Ascending aorta (tissue), 2 donors: ENCODE measurements at regions not wholly inside any gene's neighbourhood (a gene's known extent, or its start where the extent isn't known, plus 50 kb on each side); places are given as distances from the start of the nearest gene placed in this dataset.

ENCODE experiments used
- DNase-seq, 2 donors: peaks; one replicate each; pipeline ENCODE4 v3.0.0-alpha.2; 2019; ENCODE audit warnings: low spot score in 2 of 2
- H3K27ac ChIP-seq, 2 donors: fragments of 200-600 bp; sonication (generic); one replicate each; pipeline ENCODE4 v1.5.1; 2016 to 2017; ENCODE audit warnings: mild to moderate bottlenecking in 1 of 2
- H3K27me3 ChIP-seq: fragments of 200-600 bp; sonication (generic); one replicate; pipeline ENCODE4 v1.5.1; 2017
- H3K36me3 ChIP-seq, 2 donors: fragments of 200-600 bp; sonication (generic); one replicate each; pipeline ENCODE4 v1.5.1; 2016
- H3K4me1 ChIP-seq, 2 donors: fragments of 200-600 bp; sonication (generic); one replicate each; pipeline ENCODE4 v1.5.1; 2016 to 2017; ENCODE audit warnings: mild to moderate bottlenecking in 1 of 2
- H3K4me3 ChIP-seq, 2 donors: fragments of 200-600 bp; sonication (generic); one replicate each; pipeline ENCODE4 v1.5.1; 2016 to 2017; ENCODE audit warnings: mild to moderate bottlenecking in 1 of 2
- H3K9me3 ChIP-seq, 2 donors: fragments of 200-600 bp; sonication (generic); one replicate each; pipeline ENCODE4 v1.5.1; 2016
- intact Hi-C: fragments of 100-400 bp; cut with DNase I; formaldehyde crosslinking; loops from one replicate; pipeline ENCODE4 v1.15.1; 2023
- TF ChIP-seq, protein P1 (sequence below), 3 experiments: fragments of 200-600 bp in 2 of 3; fragments of 450-650 bp in 1 of 3; sonication (generic) in 2 of 3; IDR thresholded peaks; one replicate each; pipeline ENCODE4 v1.5.1; 2016 to 2019; ENCODE audit warnings: antibody characterized with exemption in 3 of 3, mild to moderate bottlenecking in 1 of 3, moderate library complexity in 1 of 3

DNA sequence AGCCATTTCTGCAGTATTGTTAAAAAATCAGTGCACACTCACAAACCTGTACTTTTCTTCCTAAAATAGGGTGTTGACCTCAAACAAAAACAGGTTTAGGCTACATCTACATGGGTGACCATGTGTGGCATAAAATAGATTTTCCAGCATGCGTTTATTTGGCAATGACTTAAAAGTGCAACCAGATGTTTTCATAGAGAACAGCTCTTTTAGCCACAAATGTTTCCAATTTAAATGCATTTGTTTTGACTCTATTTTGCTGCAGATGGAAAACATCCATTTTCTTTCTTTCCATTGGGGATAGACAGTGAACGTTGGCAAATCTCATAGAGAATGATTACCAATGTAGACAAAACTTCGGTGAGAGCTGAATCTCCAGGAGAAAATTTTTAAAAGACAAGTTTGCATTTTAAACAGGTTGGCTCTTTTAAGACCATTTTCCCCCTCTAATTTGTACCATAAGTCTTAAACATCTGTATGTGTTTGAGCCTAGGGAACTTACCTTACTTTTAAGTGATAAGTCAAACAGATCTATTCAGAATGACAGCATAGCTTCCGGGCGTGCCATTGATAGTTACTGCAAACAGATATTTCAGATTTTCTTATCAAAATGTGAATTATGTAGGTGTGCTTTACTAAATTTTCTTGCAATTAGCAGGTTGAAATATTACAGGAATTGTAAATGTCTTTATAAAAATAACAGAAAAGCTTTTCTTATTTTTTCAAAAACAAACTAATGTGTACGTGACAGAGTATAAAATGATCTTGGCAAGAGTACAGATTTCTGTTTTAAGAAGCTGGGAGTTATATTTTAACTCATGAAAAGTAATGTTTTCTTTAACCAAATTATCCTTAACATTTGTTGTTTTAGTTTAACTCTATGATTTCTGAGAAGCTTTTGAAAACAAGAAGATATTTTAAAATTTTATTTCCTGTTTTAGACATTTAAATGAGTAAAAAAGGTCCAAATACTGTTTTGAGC is 144.9 kb downstream of the HGF start:
- peaks cover 0 to 8% of the 10 kb centered on the region in 2 donors for H3K4me1 ChIP-seq
- TF ChIP-seq, protein P1, sequence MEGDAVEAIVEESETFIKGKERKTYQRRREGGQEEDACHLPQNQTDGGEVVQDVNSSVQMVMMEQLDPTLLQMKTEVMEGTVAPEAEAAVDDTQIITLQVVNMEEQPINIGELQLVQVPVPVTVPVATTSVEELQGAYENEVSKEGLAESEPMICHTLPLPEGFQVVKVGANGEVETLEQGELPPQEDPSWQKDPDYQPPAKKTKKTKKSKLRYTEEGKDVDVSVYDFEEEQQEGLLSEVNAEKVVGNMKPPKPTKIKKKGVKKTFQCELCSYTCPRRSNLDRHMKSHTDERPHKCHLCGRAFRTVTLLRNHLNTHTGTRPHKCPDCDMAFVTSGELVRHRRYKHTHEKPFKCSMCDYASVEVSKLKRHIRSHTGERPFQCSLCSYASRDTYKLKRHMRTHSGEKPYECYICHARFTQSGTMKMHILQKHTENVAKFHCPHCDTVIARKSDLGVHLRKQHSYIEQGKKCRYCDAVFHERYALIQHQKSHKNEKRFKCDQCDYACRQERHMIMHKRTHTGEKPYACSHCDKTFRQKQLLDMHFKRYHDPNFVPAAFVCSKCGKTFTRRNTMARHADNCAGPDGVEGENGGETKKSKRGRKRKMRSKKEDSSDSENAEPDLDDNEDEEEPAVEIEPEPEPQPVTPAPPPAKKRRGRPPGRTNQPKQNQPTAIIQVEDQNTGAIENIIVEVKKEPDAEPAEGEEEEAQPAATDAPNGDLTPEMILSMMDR (IDR thresholded peaks at IDR 0.05): no peak
- no peaks in the 10 kb centered on the region for H3K9me3 ChIP-seq
- no peaks in the 10 kb centered on the region for H3K36me3 ChIP-seq
- no peak overlapping the region for H3K27ac ChIP-seq
- no peak for DNase-seq
- no peak overlapping the region for H3K4me3 ChIP-seq
- no peaks in the 10 kb centered on the region for H3K27me3 ChIP-seq
- intact Hi-C loops: loop anchor here (5.0 kb wide), 1 partner anchor 37 kb away; no protein-coding TSS in a partner anchor

DNA sequence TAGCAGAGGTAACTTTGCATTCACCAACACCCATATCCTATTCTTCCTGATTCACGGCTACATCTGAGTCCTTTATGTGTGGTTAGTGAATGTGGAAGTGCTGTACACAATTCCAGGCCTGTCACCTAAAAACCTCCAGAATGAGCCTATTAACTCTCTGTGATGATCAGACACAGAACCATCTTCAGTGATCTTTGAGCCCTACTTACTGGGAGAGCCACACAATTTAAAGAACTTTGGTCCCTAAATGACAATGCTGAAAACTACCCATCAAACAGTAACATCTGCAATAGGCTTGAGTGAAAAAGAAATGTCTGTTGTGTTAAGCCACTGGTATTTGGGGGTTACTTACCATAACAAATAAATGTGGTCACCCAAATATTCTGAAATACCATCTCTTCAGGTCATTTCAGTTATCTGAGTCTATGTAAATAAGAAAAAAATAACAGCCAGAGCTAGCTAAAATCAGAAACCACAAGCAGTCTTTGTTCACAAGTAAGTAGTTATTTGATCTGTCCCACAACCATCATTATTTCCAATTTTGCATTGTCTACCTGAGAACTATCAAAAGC is 145.7 kb downstream of the HGF start:
- DNase-seq: no peak
- no peaks in the 10 kb centered on the region for H3K27me3 ChIP-seq
- H3K4me3 ChIP-seq: no peak overlapping the region
- no peak overlapping the region for H3K27ac ChIP-seq
- intact Hi-C loops: loop anchor here (5.0 kb wide), 1 partner anchor 38 kb away; no protein-coding TSS in a partner anchor
- H3K4me1 ChIP-seq: peaks cover 0 to 8% of the 10 kb centered on the region in 2 donors
- no peaks in the 10 kb centered on the region for H3K36me3 ChIP-seq
- no peaks in the 10 kb centered on the region for H3K9me3 ChIP-seq
- TF ChIP-seq, protein P1 (IDR thresholded peaks at IDR 0.05): no peak

DNA sequence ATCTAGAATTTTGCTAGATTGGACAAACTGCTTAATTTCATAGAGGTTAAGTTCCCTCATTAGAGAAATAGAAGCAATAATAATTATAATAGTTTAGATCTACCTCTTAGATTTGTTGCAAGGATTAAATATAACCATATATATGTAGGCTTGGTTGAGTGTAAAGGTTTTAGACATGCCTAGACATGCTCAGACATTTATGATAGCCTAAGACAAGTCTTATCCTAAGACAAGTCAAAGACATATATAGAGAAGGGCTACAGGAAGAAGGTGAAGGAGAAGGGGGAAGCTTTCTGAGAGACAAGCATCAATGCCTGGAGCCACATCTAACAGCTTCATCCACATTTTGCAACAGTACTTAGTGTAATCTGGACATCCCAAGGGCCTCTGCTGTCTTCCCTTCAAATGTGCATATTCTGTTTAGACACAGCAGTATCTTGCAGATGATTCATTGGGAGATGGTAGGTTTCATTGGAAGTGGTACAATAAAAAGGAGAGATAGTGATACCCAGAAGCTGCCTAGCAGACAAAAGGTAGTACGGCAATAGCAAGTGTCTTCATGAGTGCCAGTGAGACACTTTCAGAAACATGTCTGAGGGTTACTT is 146.5 kb downstream of the HGF start:
- no peak overlapping the region for H3K27ac ChIP-seq
- intact Hi-C loops: loop anchor here (5.0 kb wide), 1 partner anchor 39 kb away; no protein-coding TSS in a partner anchor
- no peaks in the 10 kb centered on the region for H3K27me3 ChIP-seq

DNA sequence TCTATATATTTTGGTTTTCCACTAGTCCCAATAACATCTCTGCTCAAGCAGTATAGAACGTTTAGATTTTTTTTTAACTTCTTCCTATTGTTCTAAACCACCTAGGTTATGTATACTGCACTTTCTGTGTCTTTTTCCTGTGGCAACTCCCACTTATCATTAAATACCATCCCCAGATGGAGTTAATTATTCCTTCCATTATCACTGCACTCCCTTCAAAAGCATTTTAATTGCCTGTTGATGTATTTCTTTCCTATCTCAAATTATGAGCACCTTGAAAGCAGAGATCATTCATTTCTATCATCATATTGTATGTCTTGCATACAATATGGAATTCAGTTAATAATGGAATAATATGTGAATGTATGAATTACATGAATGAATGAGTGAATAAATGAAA is 148.0 kb downstream of the HGF start:
- intact Hi-C loops: loop anchor here (5.0 kb wide), 1 partner anchor 40 kb away; no protein-coding TSS in a partner anchor
- TF ChIP-seq, protein P1 (IDR thresholded peaks at IDR 0.05): no peak

More for the DNA sequence above, 146.5 kb downstream of the HGF start:
- TF ChIP-seq, protein P1 (IDR thresholded peaks at IDR 0.05): no peak
- H3K9me3 ChIP-seq: no peaks in the 10 kb centered on the region
- H3K4me1 ChIP-seq: peaks cover 0 to 8% of the 10 kb centered on the region in 2 donors
- no peaks in the 10 kb centered on the region for H3K36me3 ChIP-seq
- no peak overlapping the region for H3K4me3 ChIP-seq
- DNase-seq: no peak

DNA sequence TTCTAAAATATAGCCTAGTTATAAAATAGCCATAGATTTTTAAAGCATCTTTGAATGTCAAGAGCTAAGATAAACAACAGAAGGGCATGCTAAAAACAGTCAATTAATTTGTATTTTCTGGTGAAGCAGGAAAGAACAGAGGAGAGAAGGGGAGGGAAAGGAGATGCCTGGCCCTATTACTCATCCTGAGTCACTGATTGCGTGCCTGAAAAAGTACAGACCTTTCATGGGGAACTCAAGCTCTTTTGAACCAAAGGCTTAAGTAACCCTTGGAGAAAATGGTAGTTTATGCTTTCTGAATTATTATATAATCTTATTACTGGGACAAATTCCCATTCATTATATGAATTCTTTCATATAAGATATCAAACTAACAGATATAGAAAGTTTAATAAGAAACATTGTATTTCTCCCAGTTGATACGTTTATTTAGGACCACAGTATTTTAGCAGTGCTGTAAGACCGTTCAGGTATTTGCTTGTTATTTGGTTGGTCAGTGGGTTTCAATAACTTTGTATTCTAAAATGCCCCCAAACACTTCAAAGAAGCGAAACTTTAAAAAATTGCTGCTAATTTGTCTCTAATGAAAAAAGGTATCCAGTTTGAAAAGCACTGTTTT is 151.3 kb downstream of the HGF start:
- Histone ChIP-seq H3K27ac (peak overlapping the region; percentile 3 to 47), H3K4me3 (no peak overlapping the region), H3K36me3 (no peaks in the 10 kb centered on the region), H3K9me3 (no peaks in the 10 kb centered on the region), H3K27me3 (no peaks in the 10 kb centered on the region), H3K4me1 (peaks cover 0 to 4% of the 10 kb centered on the region in 2 donors)
- intact Hi-C loops: loop anchor here (5.0 kb wide), 1 partner anchor 69 kb away; no protein-coding TSS in a partner anchor
- TF ChIP-seq, protein P1 (IDR thresholded peaks at IDR 0.05): no peak
- peak in 1 of 2 donors; percentile 72 for DNase-seq

More for the DNA sequence above, 148.0 kb downstream of the HGF start:
- Histone ChIP-seq H3K27me3 (no peaks in the 10 kb centered on the region), H3K27ac (no peak overlapping the region), H3K4me3 (no peak overlapping the region), H3K4me1 (peaks cover 0 to 11% of the 10 kb centered on the region in 2 donors), H3K36me3 (no peaks in the 10 kb centered on the region), H3K9me3 (no peaks in the 10 kb centered on the region)
- no peak for DNase-seq
